HG03565 (cell line): ENCODE measurements at regions not wholly inside any gene's neighbourhood (a gene's known extent, or its start where the extent isn't known, plus 50 kb on each side); places are given as distances from the start of the nearest gene placed in this dataset.
"Not testable (repeated sequence)": the region's sequence is repeated elsewhere in the genome, so short reads cannot be mapped to it uniquely, and the experiment has no call there.

ENCODE experiments used
- ATAC-seq: cut with Tn5 transposase; IDR thresholded peaks from one replicate; pipeline ENCODE4 v1.9.1; 2021; ENCODE audit warnings: mild to moderate bottlenecking, moderate library complexity; ENCODE audit not compliant: unreplicated experiment

DNA sequence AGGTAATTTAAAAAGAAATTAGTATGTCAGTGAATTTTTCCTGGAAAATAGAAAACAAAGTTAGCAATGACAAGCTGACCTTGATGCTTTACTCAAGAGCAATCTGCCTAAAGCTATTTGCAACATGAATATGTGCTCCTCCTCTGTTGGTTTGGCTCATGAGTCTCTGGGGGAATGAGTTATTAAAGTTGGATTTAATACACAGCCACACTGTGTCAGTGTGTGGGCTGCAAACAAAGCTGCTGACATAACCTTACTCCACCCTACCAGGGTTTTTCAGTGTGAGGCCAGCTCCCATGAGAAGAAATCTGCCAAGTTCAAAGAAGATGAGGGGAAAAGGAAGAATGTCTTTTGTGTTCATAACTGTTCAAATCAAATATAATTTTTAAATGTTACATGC, 280.5 kb downstream of the TLL1 start:
- ATAC-seq: no peak

DNA sequence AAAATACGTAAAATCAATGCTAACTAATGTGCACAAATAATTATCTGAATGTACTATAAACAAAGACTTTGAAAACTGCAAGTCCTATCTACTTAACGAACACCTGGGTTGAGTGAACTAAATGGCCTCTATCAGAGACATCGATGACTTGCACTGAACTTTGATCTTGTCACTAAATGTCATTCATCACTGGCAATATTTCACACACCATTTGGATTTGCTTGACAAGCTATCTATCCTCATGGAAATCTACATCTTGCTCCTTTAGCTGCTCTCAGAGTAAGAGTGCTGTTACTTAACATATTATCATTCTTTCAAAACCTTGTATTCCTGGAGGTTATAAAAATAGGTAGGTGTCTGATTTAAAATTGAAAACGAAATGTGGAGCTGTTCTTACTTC, 289.3 kb downstream of the TLL1 start:
- ATAC-seq: no peak

DNA sequence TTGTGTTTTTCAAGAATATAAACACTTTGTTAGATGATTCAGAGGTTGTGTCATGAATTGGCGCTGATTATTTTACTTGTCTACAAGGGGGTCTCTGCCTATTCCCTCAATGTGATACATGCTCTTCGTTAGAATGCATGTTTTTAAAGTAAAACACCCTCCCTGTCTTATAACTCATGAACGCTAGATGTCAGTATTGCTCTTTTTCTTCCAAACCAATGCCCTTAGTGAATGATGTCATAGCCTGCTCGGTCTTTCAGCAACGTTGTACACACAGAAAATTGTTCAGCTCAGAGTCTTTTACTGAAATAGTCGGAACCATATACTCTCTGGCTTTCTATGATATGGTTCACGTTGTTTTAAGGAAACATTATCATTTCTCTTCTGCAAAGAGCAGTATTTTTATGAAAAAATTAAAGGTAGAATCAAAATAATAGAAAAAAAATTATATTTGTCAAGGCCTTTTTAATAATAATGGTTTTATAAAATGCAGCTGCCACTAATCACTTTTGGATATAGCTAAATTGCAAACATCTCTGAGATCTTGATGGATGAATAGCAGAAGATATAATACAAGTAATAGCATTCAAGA, 292.9 kb downstream of the TLL1 start:
- ATAC-seq: peak; percentile 99

DNA sequence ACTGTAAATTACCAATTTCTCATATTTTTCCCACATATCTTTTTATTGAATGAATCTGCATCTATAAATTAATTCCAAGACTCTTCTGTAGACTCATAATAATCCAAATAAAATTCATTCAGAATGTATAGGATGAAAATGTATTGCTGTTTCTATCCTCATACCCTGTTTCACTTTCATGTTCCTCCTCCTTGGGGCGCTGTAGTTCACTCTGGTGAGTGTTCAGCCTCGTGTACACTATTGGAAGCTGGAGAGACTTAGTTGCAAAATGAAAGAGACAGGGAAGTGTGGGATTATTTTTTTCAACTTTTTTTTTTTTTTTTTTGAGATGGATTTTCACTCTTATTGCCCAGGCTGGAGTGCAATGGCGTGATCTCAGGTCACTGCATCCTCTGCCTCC, 296.1 kb downstream of the TLL1 start:
- ATAC-seq: no peak

DNA sequence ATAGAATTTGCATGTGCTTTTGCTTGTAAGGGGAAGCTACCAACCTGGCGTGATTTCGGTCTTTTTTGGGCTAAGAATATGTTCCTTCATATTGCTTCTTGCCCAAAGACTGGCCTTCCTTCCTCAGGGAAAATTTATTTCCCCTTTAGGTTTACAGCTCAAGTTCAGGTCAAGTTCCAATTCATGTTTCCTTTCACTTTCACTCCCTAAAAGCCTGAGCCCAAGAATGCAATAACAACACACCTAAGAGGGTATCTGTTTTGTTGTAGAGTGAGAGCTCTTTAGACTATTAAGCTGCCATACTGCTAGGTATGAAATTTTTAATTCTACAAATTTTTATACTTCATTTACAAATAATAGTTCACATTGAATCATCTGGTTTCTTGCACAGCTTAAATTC, 299.6 kb downstream of the TLL1 start:
- no peak for ATAC-seq

DNA sequence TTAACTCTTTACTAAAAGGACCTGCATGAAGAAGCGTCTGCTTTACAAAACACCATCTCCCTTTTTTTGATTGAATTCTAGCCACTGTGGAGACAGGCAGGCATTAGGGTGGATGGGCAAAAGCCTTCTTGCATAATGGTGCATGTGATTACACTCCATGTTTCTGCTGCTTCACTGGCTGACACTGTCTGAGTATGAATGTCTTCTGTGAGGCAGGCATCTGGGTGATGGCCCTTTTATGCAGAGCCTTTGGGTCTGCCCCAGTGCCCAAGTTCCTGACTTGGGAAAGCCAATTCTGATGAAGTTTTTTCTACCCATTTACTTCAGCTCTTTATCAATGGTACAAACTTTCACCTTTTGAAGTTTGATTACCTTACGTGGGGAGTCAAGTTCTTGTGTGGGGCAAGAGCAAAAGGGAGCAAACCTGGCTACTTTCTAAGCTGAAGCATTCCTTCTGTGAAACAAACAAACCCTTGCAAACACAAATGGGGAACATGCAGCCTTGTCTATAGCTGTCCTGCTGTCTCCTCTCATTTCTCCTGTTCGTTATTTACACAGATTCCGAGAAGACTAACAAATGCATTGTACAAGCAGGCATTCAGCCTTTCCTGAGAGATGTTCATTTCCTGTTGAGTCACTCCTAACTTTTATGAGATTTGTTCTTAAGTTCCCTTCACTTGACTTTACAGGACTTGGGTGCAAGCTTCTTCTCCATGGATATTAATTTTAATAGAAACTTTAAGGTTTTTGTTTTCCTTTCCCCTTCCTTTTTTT, 301.9 kb downstream of the TLL1 start:
- no peak for ATAC-seq

DNA sequence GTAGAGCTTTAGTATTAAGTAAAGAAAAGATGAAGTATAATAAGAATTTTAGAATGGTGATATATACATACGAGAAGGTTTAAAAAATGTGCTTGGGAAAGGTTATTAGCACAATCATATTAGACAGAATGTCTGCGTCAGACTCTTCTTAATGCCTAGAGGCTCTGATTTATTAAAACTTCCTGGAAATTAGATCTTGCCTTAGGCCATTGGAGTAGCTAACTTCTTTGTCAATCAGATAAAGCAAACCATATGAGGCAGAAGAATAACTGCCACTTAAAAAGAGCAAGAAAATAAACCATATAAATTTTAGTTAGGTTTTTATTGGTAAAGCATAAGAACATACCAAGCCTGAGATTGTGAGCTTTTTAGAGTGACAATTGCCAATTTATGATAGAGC, 309.1 kb downstream of the TLL1 start:
- no peak for ATAC-seq

DNA sequence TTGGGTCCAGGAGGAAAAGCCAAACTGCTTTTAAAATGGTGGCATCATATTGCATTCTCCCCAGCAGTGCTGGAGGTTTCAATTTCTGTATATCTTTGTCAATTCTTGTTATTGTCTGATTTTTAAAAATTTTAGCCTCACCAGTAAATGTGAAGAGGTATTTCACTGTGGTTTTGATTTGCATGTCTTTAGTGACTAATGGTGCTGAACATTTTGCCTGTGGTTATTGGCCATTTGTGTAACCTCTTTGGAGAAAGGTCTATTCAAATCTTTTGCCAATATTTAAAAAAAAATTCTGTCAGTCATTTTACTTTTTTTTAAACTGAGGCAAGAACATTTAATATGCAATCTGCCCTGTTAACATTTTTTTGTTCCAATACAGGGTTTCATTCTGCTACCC, 322.1 kb downstream of the TLL1 start:
- ATAC-seq: no peak

DNA sequence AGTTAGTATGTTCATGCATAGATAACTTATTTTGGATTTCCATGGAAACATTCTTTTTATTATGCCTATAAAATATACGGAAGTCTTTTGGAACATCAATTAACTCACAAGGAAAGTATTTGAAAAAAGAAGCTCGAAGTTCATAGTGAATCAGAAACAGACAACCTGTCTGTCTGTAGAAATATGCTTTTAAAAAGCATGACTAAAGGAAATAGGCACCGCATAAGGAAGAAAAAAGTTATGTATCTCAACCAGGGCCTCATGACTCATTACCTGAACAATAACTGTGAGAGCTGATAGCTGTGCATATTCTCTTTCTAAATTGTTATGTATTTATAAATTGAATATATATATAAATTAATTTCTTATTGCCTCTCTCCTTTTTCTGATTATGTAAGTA, 324.1 kb downstream of the TLL1 start:
- no peak for ATAC-seq

DNA sequence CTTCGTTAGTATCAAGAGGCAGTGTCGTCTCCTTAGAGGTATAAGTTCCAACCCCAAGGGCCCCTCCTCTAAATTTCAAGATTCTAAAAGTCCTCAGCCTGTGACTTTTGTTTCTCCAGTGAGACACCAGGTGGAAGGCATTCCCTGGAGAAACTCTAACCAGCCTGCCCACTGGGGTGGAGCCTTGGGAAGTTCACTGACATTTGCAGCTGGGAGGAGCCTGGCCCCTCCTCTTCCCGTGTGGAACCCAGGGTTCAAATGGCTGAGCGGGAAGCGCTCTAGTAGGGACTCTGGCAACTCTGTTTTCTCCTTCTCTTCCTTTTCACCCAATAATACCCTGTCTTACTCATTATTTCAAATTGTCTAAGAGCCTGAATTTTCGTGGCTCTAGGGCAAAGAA, 325.0 kb downstream of the TLL1 start:
- no peak for ATAC-seq

DNA sequence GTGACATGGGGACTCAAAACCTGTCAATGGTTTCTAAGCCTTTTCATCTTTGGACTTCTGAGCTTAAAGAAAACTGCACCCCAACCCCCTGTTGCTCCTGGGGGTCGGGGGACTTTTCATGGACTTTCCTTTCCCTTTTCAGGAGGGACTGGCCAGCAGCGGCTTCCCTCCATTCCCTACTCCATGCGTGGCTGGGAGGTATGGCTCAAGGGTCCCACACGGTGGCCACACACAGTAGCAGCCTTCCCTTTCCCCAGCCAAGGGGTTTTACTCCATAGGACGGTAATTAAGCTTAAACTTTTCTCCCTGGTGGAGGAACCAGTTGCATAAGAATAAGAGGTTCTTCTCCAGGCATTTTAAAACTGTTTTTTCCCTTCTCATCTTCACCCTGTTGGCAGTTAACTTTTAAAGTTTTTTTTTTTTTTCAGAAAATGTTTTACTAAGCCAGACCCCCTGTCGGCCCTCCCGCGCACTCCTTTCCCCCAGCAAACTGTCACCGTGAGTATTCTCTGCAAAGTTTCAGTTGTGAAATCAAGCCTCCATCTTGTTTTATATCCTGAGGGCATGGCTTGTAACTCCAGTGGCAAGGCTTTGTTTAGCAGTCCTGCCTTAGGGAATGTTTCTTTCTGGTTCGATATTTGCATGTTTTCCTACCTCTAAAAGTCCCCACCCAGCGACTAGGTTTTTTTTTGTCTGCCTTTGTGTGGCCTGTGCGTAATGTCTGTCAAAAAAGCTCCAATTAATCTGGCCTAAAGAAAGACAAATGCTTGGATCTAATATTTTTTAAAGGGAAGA, 325.7 kb downstream of the TLL1 start:
- ATAC-seq: no peak

DNA sequence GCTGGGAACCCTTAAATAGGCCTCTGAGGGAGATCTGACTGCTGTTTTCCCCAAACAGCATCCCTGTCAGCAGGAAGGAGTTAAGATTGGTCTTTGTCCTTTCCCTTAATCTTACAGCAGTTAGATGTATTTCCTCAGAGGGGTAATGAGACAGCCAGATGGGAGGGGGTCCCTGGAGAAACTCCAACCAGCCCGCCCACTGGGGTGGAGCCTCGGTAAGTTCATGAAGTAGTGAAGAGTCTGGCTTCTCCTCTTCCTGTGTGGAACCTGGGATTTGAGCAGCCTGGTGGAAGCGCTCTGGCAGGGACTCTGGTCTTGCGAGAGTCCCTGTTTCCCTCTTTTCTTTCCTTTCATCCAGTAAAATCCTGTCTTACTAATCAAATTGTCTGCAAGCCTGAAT, 330.0 kb downstream of the TLL1 start:
- no peak for ATAC-seq

DNA sequence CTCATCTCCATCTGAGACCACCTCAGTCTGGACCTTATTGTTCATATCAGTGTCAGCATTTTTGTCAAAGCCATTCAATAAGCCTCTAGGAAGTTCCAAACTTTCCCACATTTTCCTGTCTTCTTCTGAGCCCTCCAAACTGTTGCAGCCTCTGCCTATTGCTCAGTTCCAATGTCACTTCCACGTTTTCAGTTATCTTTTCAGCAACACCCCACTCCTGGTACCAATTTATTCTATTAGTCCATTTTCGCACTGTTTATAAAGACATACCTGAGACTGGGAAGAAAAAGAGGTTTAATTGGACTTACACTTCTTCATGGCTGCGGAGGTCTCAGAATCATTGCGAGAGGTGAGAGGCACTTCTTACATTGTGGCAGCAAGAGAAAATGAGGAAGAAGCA, 339.3 kb downstream of the TLL1 start:
- ATAC-seq: not testable (repeated sequence)

DNA sequence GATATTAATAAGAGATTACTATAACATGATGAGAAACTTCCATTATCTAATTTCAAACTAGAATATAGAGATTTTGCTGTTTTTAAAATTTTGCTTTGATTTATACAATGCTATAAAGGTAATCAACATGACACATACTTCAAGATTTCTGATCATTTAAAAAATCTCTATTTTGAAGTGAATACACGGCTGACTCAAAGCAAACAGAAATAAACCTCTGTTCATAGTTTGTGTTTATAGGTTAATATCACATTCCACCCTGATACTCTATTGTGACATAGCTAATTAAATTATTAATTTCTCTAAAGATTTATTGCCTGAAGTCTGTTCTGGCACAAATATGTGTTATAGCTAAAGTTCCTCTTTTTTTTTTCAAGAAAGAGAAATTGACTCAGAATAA, 349.2 kb downstream of the TLL1 start:
- no peak for ATAC-seq

DNA sequence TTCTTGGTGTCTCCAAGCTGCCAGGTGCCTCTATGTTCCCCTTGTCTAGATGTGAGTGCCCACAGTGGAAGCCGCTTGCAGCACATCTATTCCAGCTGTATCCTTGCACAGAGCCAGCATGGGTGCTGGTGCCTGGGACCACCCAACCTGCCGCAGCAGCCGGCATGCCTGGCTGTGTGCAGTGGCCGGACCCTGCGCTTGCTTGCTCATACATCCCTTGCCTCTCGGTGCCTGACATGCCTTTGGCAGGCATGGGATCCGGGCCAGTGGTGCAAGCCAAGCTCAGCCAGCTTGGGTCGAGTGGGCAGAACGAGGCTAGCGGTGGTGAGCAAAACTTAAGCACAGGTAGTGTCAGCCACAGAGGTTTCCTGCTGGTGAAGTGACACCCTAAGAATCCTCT, 355.1 kb downstream of the TLL1 start:
- ATAC-seq: no peak

DNA sequence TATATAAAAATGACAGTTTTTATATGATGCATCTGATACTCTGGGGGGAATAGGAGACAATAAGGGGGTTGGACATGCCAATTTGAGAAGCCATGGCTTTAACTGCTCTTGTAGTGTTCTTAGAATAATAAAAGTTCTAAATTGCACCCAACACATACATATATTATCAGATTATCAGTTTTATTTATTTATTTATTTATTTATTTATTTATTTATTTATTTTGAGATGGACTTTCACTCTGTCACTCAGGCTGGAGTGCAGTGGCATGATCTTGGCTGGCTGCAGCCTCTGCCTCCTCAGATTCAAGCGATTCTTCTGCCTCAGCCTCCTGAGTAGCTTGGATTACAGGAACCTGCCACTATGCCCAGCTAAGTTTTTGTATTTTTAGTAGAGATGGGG, 356.8 kb downstream of the TLL1 start:
- ATAC-seq: no peak

DNA sequence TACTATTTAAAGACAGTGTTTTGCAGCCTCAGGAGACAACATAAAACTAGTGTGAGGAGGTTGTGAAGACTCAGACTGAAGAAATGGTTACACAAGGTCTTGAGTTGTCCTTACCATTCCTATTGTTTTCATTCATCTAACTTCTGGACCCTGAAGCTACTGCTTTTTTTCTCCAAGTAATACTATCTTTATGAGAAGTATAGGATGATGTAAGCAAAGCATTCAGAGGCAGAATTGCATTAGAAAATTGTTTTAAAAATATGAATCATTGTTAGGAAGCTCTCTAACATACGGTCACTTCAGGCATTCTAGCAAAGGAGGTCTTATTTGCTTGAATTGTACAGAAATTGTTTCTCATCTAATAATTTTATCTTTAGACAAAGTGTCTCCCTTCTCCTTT, 357.8 kb downstream of the TLL1 start:
- ATAC-seq: no peak

DNA sequence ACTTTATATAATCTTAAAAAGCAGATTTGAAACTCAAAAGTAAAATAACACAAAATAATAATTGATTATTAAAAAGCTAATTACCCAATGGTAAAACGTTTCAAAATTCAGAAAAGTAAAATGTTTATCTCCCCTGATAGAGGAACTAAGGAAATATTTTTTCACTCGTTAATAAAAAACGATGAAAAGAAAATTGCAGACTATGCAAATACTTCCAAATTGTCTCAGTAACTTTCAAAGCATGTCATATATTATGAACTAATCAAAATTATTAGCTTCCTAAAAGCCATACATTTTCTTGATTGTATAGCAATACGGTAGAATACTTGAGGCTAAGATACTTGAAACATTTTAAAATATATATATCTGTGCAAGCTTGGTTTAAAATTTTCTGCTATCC, 366.3 kb downstream of the TLL1 start:
- ATAC-seq: no peak

DNA sequence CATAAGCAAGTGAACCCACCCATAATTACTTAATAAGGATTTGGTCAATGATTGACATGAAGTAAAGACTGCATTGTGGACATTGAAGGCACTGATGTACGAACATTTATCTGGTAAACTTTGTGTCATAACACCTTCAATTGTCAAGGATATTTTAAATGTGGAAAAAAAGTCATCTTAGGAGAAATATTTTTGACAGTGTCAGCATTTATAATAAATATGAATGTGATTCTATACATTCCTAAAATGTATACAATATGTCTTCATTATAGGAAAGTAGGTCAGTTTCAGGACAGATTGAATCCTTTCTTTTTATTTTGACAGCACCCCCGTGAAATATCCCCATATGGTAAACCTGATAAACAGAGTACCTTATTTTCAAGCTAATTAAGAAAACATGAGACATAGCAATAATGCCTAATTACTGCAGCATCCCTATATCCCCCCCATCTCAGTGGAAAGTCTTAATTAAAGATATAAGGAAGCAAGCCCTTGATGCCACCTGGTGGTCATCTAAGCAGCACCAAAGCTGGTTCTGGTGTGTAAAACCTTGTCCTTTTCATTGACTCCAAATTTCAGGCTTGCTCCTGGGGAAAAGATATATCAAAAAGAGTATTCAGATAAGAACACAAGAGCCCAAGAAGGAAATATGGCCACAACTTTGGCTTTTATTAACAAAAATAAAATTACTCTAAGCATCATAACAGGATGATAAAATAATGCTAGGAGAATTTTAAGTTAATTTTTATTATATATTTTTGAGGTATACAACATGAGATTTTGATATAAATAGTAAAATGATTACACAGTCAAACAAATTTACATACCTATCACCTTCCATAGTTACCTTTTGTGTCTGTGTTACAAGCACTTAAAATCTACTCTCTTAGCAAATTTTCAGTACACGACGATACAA, 379.7 kb downstream of the TLL1 start:
- no peak for ATAC-seq

DNA sequence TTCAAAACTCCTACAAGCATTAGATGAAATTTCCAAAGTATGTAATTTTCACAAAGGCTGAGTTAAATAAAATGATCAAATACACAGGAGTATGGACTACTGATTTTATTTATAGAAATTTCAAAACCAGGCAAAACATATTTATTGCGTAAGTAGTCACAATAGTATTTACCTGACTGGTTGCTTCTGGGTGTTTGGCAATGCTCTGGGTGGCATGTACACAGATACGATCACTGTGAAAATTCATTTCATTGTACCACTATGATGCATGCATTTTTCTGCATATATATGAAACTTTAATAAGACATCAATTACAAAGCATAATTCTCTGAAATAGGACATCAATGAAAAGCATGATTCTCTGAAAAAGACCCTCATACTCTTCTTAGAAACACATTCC, 384.2 kb downstream of the TLL1 start:
- ATAC-seq: no peak

DNA sequence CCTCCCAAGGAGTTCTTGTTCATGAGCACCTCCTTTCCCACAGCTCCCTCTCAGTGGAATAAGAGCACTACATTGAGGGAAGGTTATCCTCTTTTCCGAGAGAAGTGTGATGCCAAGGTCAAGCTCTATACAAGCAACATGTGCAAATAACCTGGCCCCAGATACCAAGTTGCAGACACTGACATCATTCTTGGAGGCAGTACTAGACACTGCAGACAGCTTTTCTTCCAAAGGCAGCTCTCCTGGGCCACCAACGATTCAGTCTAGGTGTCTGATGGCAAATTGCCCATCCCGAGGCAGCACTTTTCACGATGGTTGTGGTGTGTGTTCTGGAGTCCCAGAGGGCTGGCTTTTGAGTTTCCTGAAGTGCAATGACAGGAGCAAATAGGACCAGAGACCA, 384.9 kb downstream of the TLL1 start:
- no peak for ATAC-seq
